ENCODE measurements at regions not wholly inside any gene's neighbourhood (a gene's known extent, or its start where the extent isn't known, plus 50 kb on each side); places are given as distances from the start of the nearest gene placed in this dataset.
"Not testable (repeated sequence)": the region's sequence is repeated elsewhere in the genome, so short reads cannot be mapped to it uniquely, and the experiment has no call there.

GRCh38 chr9:2387166-2387565, 234.4 kb upstream of the VLDLR start:
- DNase-seq (ENCODE audit: extremely low read depth, low read depth) = no peak
- TF ChIP-seq CTCF (IDR thresholded peaks at IDR 0.05; ENCODE audit: low read depth, low read length, missing control alignments) = no peak
- H3K4me3 ChIP-seq (replicated peaks; ENCODE audit: low read depth, low read length) = no peak overlapping the region

GRCh38 chr9:2389404-2389803, 232.2 kb upstream of the VLDLR start:
- TF ChIP-seq CTCF (IDR thresholded peaks at IDR 0.05; ENCODE audit: low read depth, low read length, missing control alignments) = no peak

GRCh38 chr9:2390028-2390427, 231.6 kb upstream of the VLDLR start:
- DNase-seq (ENCODE audit: extremely low read depth, low read depth) = no peak
- H3K4me3 ChIP-seq (replicated peaks; ENCODE audit: low read depth, low read length) = no peak overlapping the region
- TF ChIP-seq CTCF (IDR thresholded peaks at IDR 0.05; ENCODE audit: low read depth, low read length, missing control alignments) = no peak

More at GRCh38 chr9:2389404-2389803, 232.2 kb upstream of the VLDLR start:
- no peak for DNase-seq (ENCODE audit: extremely low read depth, low read depth)
- H3K4me3 ChIP-seq (replicated peaks; ENCODE audit: low read depth, low read length) = no peak overlapping the region

GRCh38 chr9:2391509-2392132, 230.0 kb upstream of the VLDLR start:
- not testable (repeated sequence) for DNase-seq (ENCODE audit: extremely low read depth, low read depth); H3K4me3 ChIP-seq (replicated peaks; ENCODE audit: low read depth, low read length)

GRCh38 chr9:2394087-2394741, 227.4 kb upstream of the VLDLR start:
- not testable (repeated sequence) for H3K4me3 ChIP-seq (replicated peaks; ENCODE audit: low read depth, low read length); DNase-seq (ENCODE audit: extremely low read depth, low read depth)

- H3K4me3 ChIP-seq (replicated peaks; ENCODE audit: low read depth, low read length) = no peak overlapping the region
- no peak for DNase-seq (ENCODE audit: extremely low read depth, low read depth)
- TF ChIP-seq CTCF (IDR thresholded peaks at IDR 0.05; ENCODE audit: low read depth, low read length, missing control alignments) = no peak
These were observed 225.6 kb upstream of the VLDLR start for GRCh38 chr9:2395814-2396612.

- no peak for DNase-seq (ENCODE audit: extremely low read depth, low read depth)
- no peak for TF ChIP-seq CTCF (IDR thresholded peaks at IDR 0.05; ENCODE audit: low read depth, low read length, missing control alignments)
- H3K4me3 ChIP-seq (replicated peaks; ENCODE audit: low read depth, low read length) = no peak overlapping the region
These were observed 224.8 kb upstream of the VLDLR start for GRCh38 chr9:2396622-2397285.

GRCh38 chr9:2397875-2398274, 223.7 kb upstream of the VLDLR start:
- H3K4me3 ChIP-seq (replicated peaks; ENCODE audit: low read depth, low read length); DNase-seq (ENCODE audit: extremely low read depth, low read depth): not testable (repeated sequence)

- DNase-seq (ENCODE audit: extremely low read depth, low read depth) = not testable (repeated sequence)
These were observed 219.8 kb upstream of the VLDLR start for GRCh38 chr9:2401746-2402145.

More at GRCh38 chr9:2401746-2402145, 219.8 kb upstream of the VLDLR start:
- not testable (repeated sequence) for H3K4me3 ChIP-seq (replicated peaks; ENCODE audit: low read depth, low read length)
